Gastroesophageal sphincter (tissue), 4 donors: ENCODE measurements at regions not wholly inside any gene's neighbourhood (a gene's known extent, or its start where the extent isn't known, plus 50 kb on each side); places are given as distances from the start of the nearest gene placed in this dataset.
"Not testable (repeated sequence)": the region's sequence is repeated elsewhere in the genome, so short reads cannot be mapped to it uniquely, and the experiment has no call there.

ENCODE experiments used
- ATAC-seq: fragments of 150-250 bp; one replicate; pipeline ENCODE4 v1.9.1; 2016; ENCODE audit warnings: mild to moderate bottlenecking, moderate library complexity
- H3K27ac ChIP-seq, 4 donors: fragments of 200-600 bp; sonication (generic) in 3 of 4; 1 replicate in 3 of 4; 2 replicates in 1 of 4; pipeline ENCODE4 v1.5.1; 2016 to 2019
- H3K27me3 ChIP-seq: fragments of 200-600 bp; sonication (generic); one replicate; pipeline ENCODE4 v1.5.1; 2019
- H3K36me3 ChIP-seq, 2 donors: fragments of 200-600 bp; sonication (generic); one replicate each; pipeline ENCODE4 v1.5.1; 2019; ENCODE audit warnings: control low read depth in 1 of 2
- H3K4me1 ChIP-seq, 3 donors: fragments of 200-600 bp; sonication (generic); 1 replicate in 2 of 3; 2 replicates in 1 of 3; pipeline ENCODE4 v1.5.1; 2016 to 2019; ENCODE audit warnings: control low read depth in 2 of 3
- H3K4me3 ChIP-seq, 2 donors: fragments of 200-600 bp; sonication (generic); one replicate each; pipeline ENCODE4 v1.5.1; 2019; ENCODE audit warnings: mild to moderate bottlenecking in 1 of 2, moderate library complexity in 1 of 2
- H3K9me3 ChIP-seq, 3 donors: fragments of 200-600 bp; sonication (generic); one replicate each; pipeline ENCODE4 v1.5.1; 2017 to 2019; ENCODE audit warnings: control low read depth in 2 of 3
- EP300 ChIP-seq: sonication (generic); formaldehyde crosslinking; IDR thresholded peaks from one replicate; pipeline ENCODE4 v1.6.1; 2017; ENCODE audit warnings: antibody characterized with exemption, mild to moderate bottlenecking
- POLR2A ChIP-seq, 2 donors: fragments of 450-650 bp; IDR thresholded peaks; one replicate each; pipeline ENCODE4 v1.6.1; 2017; ENCODE audit warnings: antibody characterized with exemption in 2 of 2, mild to moderate bottlenecking in 2 of 2, moderate library complexity in 1 of 2
- POLR2AphosphoS5 ChIP-seq: sonication (generic); formaldehyde crosslinking; IDR thresholded peaks from one replicate; pipeline ENCODE4 v1.6.1; 2017; ENCODE audit warnings: antibody characterized with exemption
- WGBS, 2 donors: methylation state at CpG; one replicate each; pipeline ENCODE4 v1.1.5; 2018; ENCODE audit warnings: low coverage in 1 of 2; 5-methylcytosine and 5-hydroxymethylcytosine counted together
- TF ChIP-seq, protein P1 (sequence below), 4 experiments: fragments of 200-600 bp in 2 of 4; fragments of 450-650 bp in 2 of 4; sonication (generic) in 1 of 4; IDR thresholded peaks; one replicate each; pipeline ENCODE4 v1.5.1; 2017 to 2019; ENCODE audit warnings: antibody characterized with exemption in 4 of 4, mild to moderate bottlenecking in 2 of 4, moderate library complexity in 2 of 4

DNA sequence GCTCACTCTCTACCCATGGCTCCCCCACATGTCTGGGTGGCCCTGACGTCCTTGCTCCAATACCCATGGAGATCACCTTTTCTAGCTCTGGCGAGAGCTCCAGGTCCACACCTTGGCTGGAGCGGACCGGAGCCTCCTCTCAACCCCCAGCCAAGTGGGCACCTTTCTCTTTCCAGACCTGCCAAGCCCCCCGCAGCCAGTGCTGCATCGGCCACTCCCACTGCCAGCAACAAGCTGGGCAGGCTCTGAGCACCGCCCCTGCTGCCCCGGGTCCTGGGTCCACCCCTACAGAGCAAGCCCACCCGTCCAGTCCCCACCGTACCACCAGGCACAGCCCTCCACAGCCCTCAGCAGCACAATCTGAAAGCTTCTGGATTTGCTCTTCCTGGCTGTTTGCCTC, 98.2 kb upstream of the C14orf180 start:
- 92 to 100% methylated on average over 1 to 7 of the region's 10 CpGs for WGBS, 2 donors
- no peaks in the 10 kb centered on the region for H3K36me3 ChIP-seq
- no peak overlapping the region for H3K27ac ChIP-seq
- no peak overlapping the region for H3K4me3 ChIP-seq
- H3K27me3 ChIP-seq, result peaks cover 32% of the 10 kb centered on the region
- H3K9me3 ChIP-seq, result peaks cover 0 to 31% (median 0%) of the 10 kb centered on the region in 3 donors
- no peak for TF ChIP-seq EP300
- no peak for TF ChIP-seq POLR2A (IDR thresholded peaks at IDR 0.05)
- TF ChIP-seq POLR2AphosphoS5, result no peak
- TF ChIP-seq, protein P1, sequence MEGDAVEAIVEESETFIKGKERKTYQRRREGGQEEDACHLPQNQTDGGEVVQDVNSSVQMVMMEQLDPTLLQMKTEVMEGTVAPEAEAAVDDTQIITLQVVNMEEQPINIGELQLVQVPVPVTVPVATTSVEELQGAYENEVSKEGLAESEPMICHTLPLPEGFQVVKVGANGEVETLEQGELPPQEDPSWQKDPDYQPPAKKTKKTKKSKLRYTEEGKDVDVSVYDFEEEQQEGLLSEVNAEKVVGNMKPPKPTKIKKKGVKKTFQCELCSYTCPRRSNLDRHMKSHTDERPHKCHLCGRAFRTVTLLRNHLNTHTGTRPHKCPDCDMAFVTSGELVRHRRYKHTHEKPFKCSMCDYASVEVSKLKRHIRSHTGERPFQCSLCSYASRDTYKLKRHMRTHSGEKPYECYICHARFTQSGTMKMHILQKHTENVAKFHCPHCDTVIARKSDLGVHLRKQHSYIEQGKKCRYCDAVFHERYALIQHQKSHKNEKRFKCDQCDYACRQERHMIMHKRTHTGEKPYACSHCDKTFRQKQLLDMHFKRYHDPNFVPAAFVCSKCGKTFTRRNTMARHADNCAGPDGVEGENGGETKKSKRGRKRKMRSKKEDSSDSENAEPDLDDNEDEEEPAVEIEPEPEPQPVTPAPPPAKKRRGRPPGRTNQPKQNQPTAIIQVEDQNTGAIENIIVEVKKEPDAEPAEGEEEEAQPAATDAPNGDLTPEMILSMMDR (IDR thresholded peaks at IDR 0.05), result no peak
- no peak for ATAC-seq
- H3K4me1 ChIP-seq, result no peaks in the 10 kb centered on the region

DNA sequence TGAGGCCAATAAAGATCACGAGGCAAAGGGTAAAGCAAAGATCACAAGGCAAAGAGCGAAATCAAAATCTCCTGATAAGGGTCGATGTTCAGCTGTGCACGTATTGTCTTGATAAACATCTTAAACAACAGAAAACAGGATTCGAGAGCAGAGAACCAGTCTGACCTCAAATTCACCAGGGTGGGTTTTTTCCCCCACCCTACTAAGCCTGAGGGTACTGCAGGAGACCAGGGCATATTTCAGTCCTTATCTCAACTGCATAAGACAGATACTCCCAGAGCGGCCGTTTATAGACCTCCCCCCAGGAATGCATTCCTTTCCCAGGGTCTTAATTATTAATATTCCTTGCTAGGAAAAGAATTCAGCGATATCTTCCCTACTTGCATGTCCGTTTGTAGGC, 97.5 kb upstream of the C14orf180 start:
- WGBS, 2 donors, result 70 to 86% methylated on average over 6 to 7 of the region's 9 CpGs
- H3K27ac ChIP-seq, H3K36me3 ChIP-seq, H3K4me1 ChIP-seq, H3K4me3 ChIP-seq, ATAC-seq: not testable (repeated sequence)
- peaks cover 32% of the 10 kb centered on the region for H3K27me3 ChIP-seq
- peaks cover 0 to 31% (median 0%) of the 10 kb centered on the region in 3 donors for H3K9me3 ChIP-seq

DNA sequence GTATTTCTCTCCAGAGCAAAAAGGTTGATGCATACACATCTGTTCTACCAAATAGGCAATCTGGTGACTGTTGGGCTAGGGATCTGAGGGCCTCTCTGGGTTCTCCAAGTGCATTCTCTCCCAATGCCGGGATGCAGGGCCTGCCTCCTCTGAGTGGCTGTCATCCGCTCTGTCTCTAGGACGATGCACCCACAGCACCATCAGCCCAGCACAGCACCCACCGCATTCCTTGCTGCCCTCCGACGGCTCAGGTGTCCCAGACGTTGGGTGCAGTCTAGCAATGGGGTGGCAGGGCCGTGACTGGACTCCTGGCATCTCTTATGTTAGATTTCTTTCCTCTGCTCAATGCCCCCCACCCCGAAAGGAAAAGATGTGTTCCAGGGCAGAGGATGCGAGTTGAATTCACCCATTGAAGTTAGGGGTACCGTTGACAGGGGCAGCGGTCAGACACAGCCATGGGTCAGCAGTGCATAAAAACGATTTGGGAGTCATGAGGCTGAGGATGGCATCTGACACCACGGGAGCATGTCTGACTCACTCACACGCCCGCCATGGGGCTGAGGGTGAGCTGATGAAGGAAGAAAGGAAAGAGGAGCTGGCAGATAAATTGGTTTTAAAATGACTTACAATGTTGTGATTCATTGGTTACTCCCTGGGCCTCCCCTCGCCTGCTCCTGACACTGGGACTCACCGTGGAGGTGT, 93.2 kb upstream of the C14orf180 start:
- Histone ChIP-seq H3K9me3 (peaks cover 0 to 21% (median 0%) of the 10 kb centered on the region in 3 donors), H3K27me3 (peaks cover 55% of the 10 kb centered on the region), H3K4me1 (no peaks in the 10 kb centered on the region), H3K27ac (no peak overlapping the region), H3K4me3 (no peak overlapping the region), H3K36me3 (no peaks in the 10 kb centered on the region)
- no peak for ATAC-seq
- 62 to 88% methylated on average over 3 to 6 of the region's 18 CpGs for WGBS, 2 donors
- TF ChIP-seq POLR2A (IDR thresholded peaks at IDR 0.05), result no peak
- no peak for TF ChIP-seq EP300
- TF ChIP-seq, protein P1 (IDR thresholded peaks at IDR 0.05), result no peak
- TF ChIP-seq POLR2AphosphoS5, result no peak

DNA sequence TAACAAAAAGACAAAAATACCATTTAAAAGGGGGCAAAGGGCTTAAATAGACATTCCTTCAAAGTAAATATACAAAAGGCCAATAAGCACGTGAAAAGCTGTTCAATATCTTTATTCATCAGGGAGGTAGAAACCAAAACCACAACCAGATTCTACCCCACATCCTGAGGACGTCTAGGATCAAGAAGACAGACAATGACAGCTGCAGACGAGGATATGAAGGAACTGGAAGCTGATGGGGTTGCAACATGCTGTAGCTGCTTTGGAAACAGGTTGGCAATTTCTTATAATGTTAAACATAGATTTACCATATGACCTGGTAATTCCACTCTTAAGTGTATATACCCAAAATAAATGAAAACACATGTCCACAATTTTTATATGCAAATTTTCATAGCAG, 85.1 kb upstream of the C14orf180 start:
- no peak overlapping the region for H3K4me3 ChIP-seq
- peaks cover 0 to 25% (median 0%) of the 10 kb centered on the region in 3 donors for H3K9me3 ChIP-seq
- no peak for TF ChIP-seq POLR2A (IDR thresholded peaks at IDR 0.05)
- TF ChIP-seq, protein P1 (IDR thresholded peaks at IDR 0.05), result no peak
- no peak for TF ChIP-seq POLR2AphosphoS5
- no peak for TF ChIP-seq EP300
- H3K27me3 ChIP-seq, result peaks cover 10% of the 10 kb centered on the region
- H3K27ac ChIP-seq, result no peak overlapping the region
- WGBS, 2 donors, result 40 to 61% methylated on average over 3 of the region's 3 CpGs
- H3K4me1 ChIP-seq, result no peaks in the 10 kb centered on the region
- no peak for ATAC-seq
- H3K36me3 ChIP-seq, result no peaks in the 10 kb centered on the region

DNA sequence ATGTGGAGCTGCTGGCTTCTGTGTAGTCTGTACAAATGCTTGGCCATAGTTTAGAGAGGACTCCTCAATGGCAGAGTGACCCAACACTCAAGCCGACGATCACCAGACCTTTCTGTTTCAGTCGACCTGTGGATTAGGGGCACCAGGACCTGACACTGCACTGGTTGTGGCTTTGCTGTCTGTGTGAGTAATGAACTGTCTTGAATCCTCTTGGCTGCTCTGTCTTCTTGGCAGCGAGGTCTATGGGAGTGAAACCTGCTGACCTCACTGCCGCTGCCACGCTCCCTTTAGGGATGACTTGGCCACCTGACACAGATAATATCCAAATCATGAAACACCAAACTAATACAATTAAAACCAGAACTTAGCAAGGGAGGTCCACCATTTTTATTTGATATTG, 83.5 kb upstream of the C14orf180 start:
- TF ChIP-seq, protein P1 (IDR thresholded peaks at IDR 0.05), result no peak
- TF ChIP-seq EP300, result no peak
- TF ChIP-seq POLR2A (IDR thresholded peaks at IDR 0.05), result no peak
- TF ChIP-seq POLR2AphosphoS5, result no peak
- no CpG with 5 or more reads among the region's 6 CpGs for WGBS, 2 donors
- H3K4me3 ChIP-seq, result no peak overlapping the region
- peaks cover 0 to 27% (median 0%) of the 10 kb centered on the region in 3 donors for H3K9me3 ChIP-seq
- ATAC-seq, result no peak
- no peak overlapping the region for H3K27ac ChIP-seq
- H3K4me1 ChIP-seq, result no peaks in the 10 kb centered on the region
- no peaks in the 10 kb centered on the region for H3K36me3 ChIP-seq
- H3K27me3 ChIP-seq, result peaks cover 9% of the 10 kb centered on the region
